H9 (cell line): ENCODE measurements at regions not wholly inside any gene's neighbourhood (a gene's known extent, or its start where the extent isn't known, plus 50 kb on each side); places are given as distances from the start of the nearest gene placed in this dataset.

Experiments
- DNase-seq: peaks from one replicate; pipeline ENCODE4 v3.0.0-alpha.2; 2017
- H2AFZ ChIP-seq: one replicate; pipeline ENCODE4 v1.6.1; 2013; ENCODE audit warnings: mild to moderate bottlenecking, low read length, control low read depth, moderate library complexity
- H2AK5ac ChIP-seq: 2 replicates; pipeline ENCODE4 v1.6.1; 2013; ENCODE audit warnings: low read length, control low read depth, mixed read lengths; ENCODE audit not compliant: insufficient read length
- H2BK120ac ChIP-seq: one replicate; pipeline ENCODE4 v1.6.1; 2013; ENCODE audit warnings: low read depth, mild to moderate bottlenecking, low read length, control low read depth, inconsistent platforms; ENCODE audit not compliant: poor library complexity, severe bottlenecking
- H2BK12ac ChIP-seq: 2 replicates; pipeline ENCODE4 v1.6.1; 2013; ENCODE audit warnings: low read length, control low read depth, mixed read lengths, low read depth; ENCODE audit not compliant: insufficient read length
- H2BK15ac ChIP-seq: 2 replicates; pipeline ENCODE4 v1.6.1; 2013; ENCODE audit warnings: low read depth, low read length, control low read depth
- H2BK20ac ChIP-seq: one replicate; pipeline ENCODE4 v1.6.1; 2013; ENCODE audit warnings: low read depth, mild to moderate bottlenecking, low read length, control low read depth, inconsistent platforms; ENCODE audit not compliant: poor library complexity, severe bottlenecking
- H2BK5ac ChIP-seq: 2 replicates; pipeline ENCODE4 v1.6.1; 2013; ENCODE audit warnings: low read length, control low read depth, mixed read lengths; ENCODE audit not compliant: insufficient read length
- H3K14ac ChIP-seq: 2 replicates; pipeline ENCODE4 v1.6.1; 2013; ENCODE audit warnings: low read length, control low read depth; ENCODE audit not compliant: insufficient read depth
- H3K18ac ChIP-seq: 2 replicates; pipeline ENCODE4 v1.6.1; 2013; ENCODE audit warnings: low read depth, mild to moderate bottlenecking, mixed read lengths, low read length, control low read depth; ENCODE audit not compliant: insufficient read length
- H3K23ac ChIP-seq: 2 replicates; pipeline ENCODE4 v1.6.1; 2013; ENCODE audit warnings: low read length, control low read depth, mixed read lengths, low read depth; ENCODE audit not compliant: insufficient read length
- H3K23me2 ChIP-seq: 2 replicates; pipeline ENCODE4 v1.6.1; 2013; ENCODE audit warnings: low read depth, mild to moderate bottlenecking, mixed read lengths, low read length, control low read depth; ENCODE audit not compliant: insufficient read length, poor library complexity, severe bottlenecking
- H3K27ac ChIP-seq: 2 replicates; pipeline ENCODE4 v1.5.1; 2013; ENCODE audit warnings: low read length, control low read depth, mixed read lengths, low read depth; ENCODE audit not compliant: insufficient read length
- H3K27me3 ChIP-seq: 2 replicates; pipeline ENCODE4 v1.6.1; 2013; ENCODE audit warnings: low read length, control low read depth, inconsistent platforms; ENCODE audit not compliant: insufficient read depth
- H3K4ac ChIP-seq: 2 replicates; pipeline ENCODE4 v1.6.1; 2013; ENCODE audit warnings: low read depth, mild to moderate bottlenecking, control low read depth, inconsistent platforms, low read length, moderate library complexity
- H3K4me1 ChIP-seq: 2 replicates; pipeline ENCODE4 v1.6.1; 2013; ENCODE audit warnings: low read length, control low read depth, inconsistent platforms; ENCODE audit not compliant: insufficient read depth
- H3K4me2 ChIP-seq: 2 replicates; pipeline ENCODE4 v1.6.1; 2013; ENCODE audit warnings: low read length, control low read depth, mixed read lengths; ENCODE audit not compliant: insufficient read length, insufficient read depth
- H3K56ac ChIP-seq: 2 replicates; pipeline ENCODE4 v1.6.1; 2013; ENCODE audit warnings: low read depth, mild to moderate bottlenecking, mixed read lengths, low read length, control low read depth; ENCODE audit not compliant: insufficient read length
- H3K79me1 ChIP-seq: 2 replicates; pipeline ENCODE4 v1.6.1; 2013; ENCODE audit warnings: low read depth, mild to moderate bottlenecking, moderate library complexity, low read length, control low read depth, inconsistent platforms; ENCODE audit not compliant: insufficient read depth, poor library complexity, severe bottlenecking
- H3K79me2 ChIP-seq: 2 replicates; pipeline ENCODE4 v1.6.1; 2013; ENCODE audit warnings: low read length, control low read depth, inconsistent platforms; ENCODE audit not compliant: insufficient read depth
- H3K9ac ChIP-seq: 2 replicates; pipeline ENCODE4 v1.6.1; 2013; ENCODE audit warnings: low read length, control low read depth, mixed read lengths; ENCODE audit not compliant: insufficient read length; ENCODE audit errors: extremely low read depth
- H3K9me3 ChIP-seq: one replicate; pipeline ENCODE4 v1.6.1; 2013; ENCODE audit warnings: low read depth, low read length, inconsistent platforms; ENCODE audit not compliant: control insufficient read depth
- H3T11ph ChIP-seq: one replicate; pipeline ENCODE4 v1.6.1; 2013; ENCODE audit warnings: mild to moderate bottlenecking, low read length, control low read depth, inconsistent platforms
- H4K20me1 ChIP-seq: one replicate; pipeline ENCODE4 v1.6.1; 2013; ENCODE audit not compliant: control insufficient read depth, insufficient read length, insufficient read depth
- H4K5ac ChIP-seq: 2 replicates; pipeline ENCODE4 v1.6.1; 2013; ENCODE audit warnings: low read depth, mild to moderate bottlenecking, mixed read lengths, low read length, control low read depth; ENCODE audit not compliant: insufficient read length
- H4K8ac ChIP-seq: replicated peaks from 2 replicates; pipeline ENCODE4 v1.6.1; 2013; ENCODE audit warnings: low read length, control low read depth, mixed read lengths, low read depth; ENCODE audit not compliant: insufficient read length
- H4K91ac ChIP-seq: 2 replicates; pipeline ENCODE4 v1.6.1; 2013; ENCODE audit warnings: low read depth, mild to moderate bottlenecking, moderate library complexity, mixed read lengths, low read length, control low read depth; ENCODE audit not compliant: insufficient read length
- H3K27ac Mint-ChIP-seq, 3 experiments: 2 replicates in 2 of 3; 3 replicates in 1 of 3; pipeline ENCODE4 v1.8.0; 2020 to 2021; ENCODE audit warnings: mixed read lengths in 3 of 3, mild to moderate bottlenecking in 1 of 3, moderate library complexity in 1 of 3
- H3K27me3 Mint-ChIP-seq: 2 replicates; pipeline ENCODE4 v1.8.0; 2021; ENCODE audit warnings: low read depth, mild to moderate bottlenecking, moderate library complexity, mixed read lengths
- H3K36me3 Mint-ChIP-seq, 3 experiments: 2 replicates in 2 of 3; 3 replicates in 1 of 3; pipeline ENCODE4 v1.8.0; 2020 to 2021; ENCODE audit warnings: low read depth in 3 of 3, mixed read lengths in 3 of 3; ENCODE audit not compliant: insufficient read depth in 1 of 3
- H3K4me1 Mint-ChIP-seq, 2 experiments: 2 replicates each; pipeline ENCODE4 v1.8.0; 2020; ENCODE audit warnings: mixed read lengths in 2 of 2
- H3K4me3 Mint-ChIP-seq, 2 experiments: 2 replicates in 1 of 2; 3 replicates in 1 of 2; pipeline ENCODE4 v1.8.0; 2020 to 2021; ENCODE audit warnings: mild to moderate bottlenecking in 2 of 2, mixed read lengths in 2 of 2, moderate library complexity in 1 of 2
- H3K9me3 Mint-ChIP-seq, 2 experiments: 2 replicates in 1 of 2; 3 replicates in 1 of 2; pipeline ENCODE4 v1.8.0; 2020; ENCODE audit warnings: mild to moderate bottlenecking in 2 of 2, mixed read lengths in 2 of 2, moderate library complexity in 1 of 2
- WGBS: extraction: QIAGEN DNeasy Blood & Tissue Kit; methylation state at CpG from one replicate; pipeline ENCODE4 v1.1.7; 2013; ENCODE audit warnings: missing lambda C conversion rate, low lambda C conversion rate, mixed read lengths; ENCODE audit not compliant: insufficient read length; ENCODE audit errors: extremely low coverage; 5-methylcytosine and 5-hydroxymethylcytosine counted together
- TF ChIP-seq, protein P1 (sequence below): fragments of 200-600 bp; sonication (generic); conservative IDR thresholded peaks from 3 replicates; pipeline ENCODE4 v1.8.0; 2021; ENCODE audit warnings: antibody characterized with exemption, mild to moderate bottlenecking

DNA sequence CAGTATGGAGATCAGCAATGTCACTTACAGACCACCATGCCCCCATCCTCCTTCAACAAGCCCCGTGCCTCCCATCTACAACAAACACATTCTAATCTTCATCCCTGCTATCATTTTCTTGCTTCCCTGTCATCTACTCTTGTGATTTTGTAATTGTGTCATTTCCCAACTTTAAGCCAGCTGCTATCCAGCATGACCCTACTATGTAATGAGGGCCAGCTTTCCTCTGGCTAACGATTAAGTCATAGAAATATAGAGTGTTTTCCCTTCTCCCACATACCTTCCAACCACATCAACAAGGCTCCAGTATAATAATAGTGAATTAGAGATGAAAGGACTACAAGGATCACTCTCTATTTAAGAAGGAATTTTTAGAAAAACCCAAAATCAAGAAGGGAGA lies 607.0 kb downstream of the TENT5A start:
- Histone ChIP-seq H3K14ac (no peak overlapping the region), H3K79me2 (no peaks in the 10 kb centered on the region), H3K4me1 (no peaks in the 10 kb centered on the region; the same call in 1 of the 2 replicates), H2BK120ac (no peak overlapping the region), H3K27ac (no peak overlapping the region), H2BK12ac (no peak overlapping the region), H4K91ac (no peak overlapping the region), H3K23me2 (no peaks in the 10 kb centered on the region), H3T11ph (no peak overlapping the region), H3K4ac (no peak overlapping the region), H2BK5ac (no peak overlapping the region), H3K23ac (no peak overlapping the region), H3K9ac (peak overlapping the region; percentile 31), H4K8ac (no peak overlapping the region), H3K79me1 (no peaks in the 10 kb centered on the region), H4K20me1 (no peaks in the 10 kb centered on the region), H2AK5ac (no peak overlapping the region), H4K5ac (no peak overlapping the region), H3K27me3 (no peaks in the 10 kb centered on the region), H3K56ac (no peak overlapping the region), H2AFZ (no peak overlapping the region), H3K9me3 (no peaks in the 10 kb centered on the region), H3K4me2 (no peak overlapping the region), H2BK20ac (no peak overlapping the region), H2BK15ac (no peak overlapping the region), H3K18ac (no peak overlapping the region)
- DNase-seq: no peak
- TF ChIP-seq, protein P1, sequence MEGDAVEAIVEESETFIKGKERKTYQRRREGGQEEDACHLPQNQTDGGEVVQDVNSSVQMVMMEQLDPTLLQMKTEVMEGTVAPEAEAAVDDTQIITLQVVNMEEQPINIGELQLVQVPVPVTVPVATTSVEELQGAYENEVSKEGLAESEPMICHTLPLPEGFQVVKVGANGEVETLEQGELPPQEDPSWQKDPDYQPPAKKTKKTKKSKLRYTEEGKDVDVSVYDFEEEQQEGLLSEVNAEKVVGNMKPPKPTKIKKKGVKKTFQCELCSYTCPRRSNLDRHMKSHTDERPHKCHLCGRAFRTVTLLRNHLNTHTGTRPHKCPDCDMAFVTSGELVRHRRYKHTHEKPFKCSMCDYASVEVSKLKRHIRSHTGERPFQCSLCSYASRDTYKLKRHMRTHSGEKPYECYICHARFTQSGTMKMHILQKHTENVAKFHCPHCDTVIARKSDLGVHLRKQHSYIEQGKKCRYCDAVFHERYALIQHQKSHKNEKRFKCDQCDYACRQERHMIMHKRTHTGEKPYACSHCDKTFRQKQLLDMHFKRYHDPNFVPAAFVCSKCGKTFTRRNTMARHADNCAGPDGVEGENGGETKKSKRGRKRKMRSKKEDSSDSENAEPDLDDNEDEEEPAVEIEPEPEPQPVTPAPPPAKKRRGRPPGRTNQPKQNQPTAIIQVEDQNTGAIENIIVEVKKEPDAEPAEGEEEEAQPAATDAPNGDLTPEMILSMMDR: no peak
- Mint-ChIP-seq H3K4me1 (peaks cover 5% of the 10 kb centered on the region in 2 experiments; a peak in 2 of 4 replicates), H3K9me3 (peaks cover 7% of the 10 kb centered on the region in 2 experiments; a peak in 3 of 5 replicates), H3K27me3 (no peaks in the 10 kb centered on the region), H3K27ac (no peak overlapping the region), H3K4me3 (no peak overlapping the region), H3K36me3 (peaks cover 0 to 7% (median 0%) of the 10 kb centered on the region in 3 experiments; a peak in 1 of 7 replicates)
- no CpG with 5 or more reads among the region's 2 CpGs for WGBS
